HG02884 (cell line): ENCODE measurements at regions not wholly inside any gene's neighbourhood (a gene's known extent, or its start where the extent isn't known, plus 50 kb on each side); places are given as distances from the start of the nearest gene placed in this dataset.

Source experiments
- ATAC-seq: cut with Tn5 transposase; IDR thresholded peaks from one replicate; pipeline ENCODE4 v1.9.1; 2021; ENCODE audit warnings: mild to moderate bottlenecking, moderate library complexity; ENCODE audit not compliant: unreplicated experiment

DNA sequence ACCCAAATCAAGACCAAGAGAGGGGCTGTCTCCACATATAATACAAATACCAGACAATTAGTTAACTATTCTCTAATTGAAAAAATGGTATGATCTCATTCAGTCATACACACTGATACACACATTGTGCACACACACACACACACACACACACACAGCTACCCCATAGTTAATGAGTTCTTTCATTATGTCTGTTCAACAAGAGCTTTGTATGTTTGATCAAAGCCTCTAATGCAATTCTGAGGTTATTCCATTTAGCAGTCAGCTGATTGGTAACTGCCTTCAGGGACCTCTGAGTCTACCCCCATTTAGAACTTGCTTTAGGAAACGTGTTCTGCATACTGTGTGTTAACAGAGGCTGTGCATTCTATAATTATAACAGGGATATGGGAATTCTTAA is 741.4 kb upstream of the LRRTM4 start:
- ATAC-seq, result no peak

DNA sequence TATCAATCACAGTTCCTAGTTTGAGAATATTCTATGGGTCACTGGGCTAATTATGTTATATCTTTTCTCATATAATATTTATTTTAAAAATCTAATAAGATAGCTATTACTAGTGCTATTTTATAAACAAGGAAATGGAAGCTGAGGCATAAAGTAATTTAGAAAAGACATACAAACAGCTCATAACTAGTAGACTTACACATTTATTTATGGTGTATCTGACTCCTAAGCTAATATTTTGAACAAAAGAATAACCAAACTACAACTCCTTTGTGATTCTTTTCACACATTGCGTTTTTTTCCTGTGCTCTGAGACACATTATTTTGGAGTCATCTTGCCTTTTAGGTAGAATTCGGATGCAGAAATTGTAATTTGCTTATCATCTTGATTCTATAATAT is 742.0 kb upstream of the LRRTM4 start:
- ATAC-seq, result no peak

DNA sequence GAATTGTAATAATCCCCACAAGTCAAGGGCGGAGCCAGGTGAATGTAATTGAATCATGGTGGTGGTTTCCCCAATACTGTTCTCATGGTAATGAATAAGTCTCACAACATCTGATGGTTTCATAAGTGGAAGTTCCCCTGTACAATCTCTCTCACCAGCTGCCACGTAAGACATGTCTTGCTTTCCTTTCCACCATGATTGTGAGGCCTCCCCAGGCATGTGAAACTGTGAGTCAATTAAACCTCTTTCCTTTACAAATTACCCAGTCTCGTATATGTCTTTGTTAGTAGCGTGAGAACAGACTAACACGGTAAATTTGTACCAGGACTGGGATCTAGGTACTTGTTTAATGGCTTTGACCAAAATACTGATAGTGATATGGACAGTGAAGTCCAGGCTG is 744.3 kb upstream of the REG3G start:
- no peak for ATAC-seq

DNA sequence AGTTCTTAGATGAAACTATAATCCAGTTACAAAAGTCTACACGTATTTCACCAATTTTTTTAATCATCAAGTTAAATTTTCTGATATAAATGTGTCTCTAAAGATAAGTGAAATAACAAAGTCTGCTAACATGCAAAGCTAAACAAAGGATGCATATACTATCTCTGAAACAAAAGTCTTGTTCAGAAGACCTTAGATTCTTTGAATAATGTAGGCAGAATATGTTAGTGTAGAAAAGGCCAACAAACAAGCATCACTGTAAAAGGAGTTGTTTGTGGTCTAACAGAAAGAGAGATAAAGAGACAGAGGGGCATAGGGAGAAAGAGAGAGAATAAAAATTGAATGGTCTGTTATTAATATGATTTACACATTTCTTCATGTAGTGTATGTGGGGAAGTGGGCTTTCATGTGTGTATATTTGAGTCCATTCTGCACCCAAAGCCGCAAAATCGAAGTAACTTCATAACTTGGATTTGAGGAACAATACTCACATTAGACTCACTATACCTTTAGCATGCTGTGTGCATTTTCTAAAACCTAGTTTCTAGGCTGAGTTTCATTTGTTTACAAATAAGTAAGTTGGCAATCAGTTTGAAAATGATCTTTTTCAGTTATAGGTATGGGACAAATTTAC is 734.8 kb upstream of the REG3G start:
- ATAC-seq, result no peak

DNA sequence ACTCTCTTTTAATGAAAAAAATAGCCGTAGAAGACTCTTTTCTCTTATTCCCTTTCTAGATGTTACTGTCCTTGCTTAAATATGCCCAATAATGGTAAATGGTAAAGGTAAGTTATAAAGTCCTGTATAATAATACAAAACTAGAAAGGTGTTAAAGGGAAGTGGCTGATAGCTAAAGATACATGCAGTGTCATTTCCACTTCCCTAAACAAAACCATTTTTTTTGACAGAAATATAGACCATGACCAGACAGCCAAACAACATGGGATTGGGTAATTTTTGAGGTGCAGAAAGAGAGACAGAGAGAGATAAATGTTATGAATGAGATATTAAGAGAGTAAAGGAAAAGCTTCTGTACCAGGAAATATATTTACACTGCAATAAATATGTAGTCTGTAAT is 731.7 kb upstream of the REG3G start:
- ATAC-seq, result no peak

DNA sequence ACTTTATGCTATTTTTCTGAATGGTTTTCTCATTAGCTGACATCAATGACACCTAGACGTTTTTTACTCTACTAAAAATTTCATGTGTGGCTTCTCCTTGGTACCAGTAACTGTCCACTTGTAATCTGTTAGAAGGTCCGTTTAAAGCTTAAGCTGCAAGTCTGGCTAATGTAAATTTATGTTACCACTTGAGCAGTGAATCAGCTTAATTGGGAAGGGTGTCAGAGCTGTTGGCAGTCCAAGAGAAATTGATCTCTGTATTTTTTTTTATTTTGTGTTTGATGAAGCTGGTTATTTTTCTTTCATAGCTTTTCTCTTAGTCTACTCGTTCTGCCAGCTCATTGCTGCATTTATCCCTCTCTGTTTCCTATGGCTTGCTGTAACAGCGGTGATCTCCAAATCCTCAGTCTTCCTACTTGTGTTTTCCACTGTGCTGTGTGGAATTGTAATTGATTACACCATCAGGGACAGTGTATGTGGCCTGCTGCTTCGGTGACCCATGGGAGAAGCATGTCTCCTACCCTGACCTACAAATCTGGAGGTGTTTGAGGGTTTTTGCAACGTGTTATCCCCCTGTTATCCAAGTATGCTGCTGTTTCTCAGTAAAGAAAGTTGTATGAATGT is 724.2 kb upstream of the REG3G start:
- no peak for ATAC-seq

DNA sequence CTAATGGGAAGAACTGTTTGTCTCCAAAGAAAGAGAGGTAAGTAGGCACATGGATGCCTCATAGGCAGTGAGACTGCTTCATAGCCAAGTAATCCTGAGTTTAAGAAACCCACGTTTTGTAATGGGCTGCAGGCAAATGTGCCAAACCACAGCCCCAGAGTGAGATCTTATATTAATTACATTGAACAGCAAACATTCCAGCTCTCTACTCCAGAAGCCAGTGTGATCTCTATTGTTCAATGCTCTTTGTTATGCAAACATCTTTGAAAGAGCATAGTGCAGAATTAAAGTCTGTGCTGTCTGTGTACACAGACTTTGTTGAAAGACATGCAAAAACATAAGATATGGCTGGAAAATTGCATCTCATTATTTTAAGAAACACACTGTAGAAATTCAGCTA is 720.8 kb upstream of the REG3G start:
- ATAC-seq, result no peak

DNA sequence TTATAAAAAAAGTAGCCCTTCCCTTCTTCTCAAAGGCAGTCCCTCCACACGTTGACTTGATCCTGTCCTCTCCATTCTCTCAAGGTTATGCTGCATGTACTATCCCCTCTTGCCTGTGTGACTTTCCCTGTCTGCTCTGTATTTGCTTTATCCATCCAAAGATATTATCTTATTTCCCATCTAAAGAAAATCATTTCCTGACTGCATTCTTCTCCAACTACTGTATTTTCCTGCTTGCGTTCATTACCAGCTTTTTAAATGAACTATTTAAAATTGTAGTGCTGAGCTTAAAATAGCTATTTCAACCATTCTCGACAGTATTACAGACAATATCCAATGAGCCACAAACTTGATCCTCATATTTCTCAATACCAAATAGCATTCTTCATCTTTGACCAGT is 716.0 kb upstream of the REG3G start:
- ATAC-seq, result no peak

DNA sequence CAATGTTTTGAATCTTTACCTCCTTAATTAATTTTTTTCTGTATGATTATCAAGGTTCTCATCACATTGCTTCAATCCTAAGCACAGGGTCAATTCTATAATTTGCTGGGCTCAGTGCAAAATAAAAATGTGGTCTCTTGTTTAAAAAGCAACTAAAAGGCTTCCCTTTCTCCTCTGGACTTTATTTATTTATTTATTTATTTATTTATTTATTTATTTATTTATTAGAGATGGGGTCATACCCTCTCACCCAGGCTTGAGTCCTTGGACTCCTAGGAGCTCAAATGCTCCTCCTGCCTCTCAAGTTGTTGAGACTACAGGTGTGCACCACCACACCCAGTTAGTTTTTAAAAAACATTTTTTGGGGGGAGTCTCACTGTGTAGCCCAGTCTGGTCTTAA is 710.1 kb upstream of the REG3G start:
- no peak for ATAC-seq

DNA sequence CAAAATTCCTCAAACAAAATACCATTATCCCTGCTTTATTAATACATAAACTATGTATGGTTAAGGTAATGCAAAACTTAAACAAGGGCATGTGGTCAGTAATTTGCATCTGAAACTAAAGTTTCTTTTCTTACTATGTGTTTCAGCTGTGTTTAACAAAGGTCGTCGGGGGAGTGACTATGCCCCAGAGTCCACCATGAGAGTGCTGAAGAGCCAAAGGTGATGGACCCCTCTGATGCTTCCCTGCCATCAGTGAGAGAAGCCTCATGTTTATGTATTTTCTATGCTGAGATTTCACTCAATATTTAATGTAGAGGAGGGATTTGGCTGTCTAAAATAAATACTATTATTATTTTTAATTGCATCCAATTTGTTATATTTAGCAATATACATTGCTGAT is 707.2 kb upstream of the REG3G start:
- ATAC-seq, result no peak

DNA sequence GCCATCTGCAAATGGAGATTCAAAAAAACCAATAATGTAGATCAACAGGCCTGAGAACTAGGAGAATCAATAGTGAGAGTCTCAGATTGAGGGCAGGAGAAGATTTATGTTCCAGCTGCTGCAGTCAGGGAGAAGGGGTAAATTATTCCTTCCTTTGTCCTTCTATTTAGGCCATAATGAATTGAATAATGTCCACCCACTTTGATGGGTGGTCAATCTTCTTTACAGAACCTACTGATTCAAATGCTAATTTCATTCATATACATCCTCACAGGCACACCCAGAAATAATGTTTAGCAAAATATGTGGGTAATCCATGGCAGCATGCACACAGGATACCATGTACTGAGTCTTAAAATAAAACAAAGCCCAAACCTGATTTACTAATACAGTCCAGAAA is 695.3 kb upstream of the REG3G start:
- ATAC-seq, result no peak

DNA sequence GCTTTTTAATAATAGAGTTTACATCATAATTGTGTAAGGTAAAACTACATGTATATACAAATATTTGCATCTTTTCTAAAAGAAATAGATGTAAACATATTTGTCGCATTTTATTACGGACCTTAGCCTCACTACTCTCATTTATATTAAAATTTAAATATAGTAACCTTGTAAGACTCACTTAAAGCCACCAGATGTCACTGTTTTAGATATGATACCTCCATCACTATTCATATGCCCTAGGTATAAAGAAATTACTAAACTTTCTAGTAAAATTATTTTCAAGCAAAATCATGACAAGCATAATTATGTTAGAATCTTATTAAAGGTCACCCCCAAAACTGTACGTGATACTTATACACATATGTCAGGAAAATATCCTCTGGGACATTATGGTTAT is 674.3 kb upstream of the REG3G start:
- no peak for ATAC-seq

DNA sequence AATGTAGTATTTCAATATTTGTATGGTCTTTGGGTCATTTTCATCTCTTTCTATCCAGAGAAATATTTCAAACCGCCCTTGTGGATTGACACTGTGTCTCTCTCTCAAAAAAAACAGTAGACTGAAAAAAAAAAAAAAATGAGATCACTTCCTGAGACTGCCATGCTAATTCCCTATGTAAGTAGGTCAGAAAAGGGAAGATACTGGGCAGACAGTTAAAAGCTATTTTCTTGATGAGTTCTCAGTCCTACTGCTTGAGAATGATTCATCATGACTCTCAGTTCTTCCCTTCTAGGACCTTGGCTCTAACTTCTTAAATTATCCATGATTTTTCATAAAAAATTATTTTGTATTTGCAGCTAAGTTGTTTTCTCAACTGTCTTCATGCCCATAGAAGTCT is 672.3 kb upstream of the REG3G start:
- ATAC-seq, result no peak

DNA sequence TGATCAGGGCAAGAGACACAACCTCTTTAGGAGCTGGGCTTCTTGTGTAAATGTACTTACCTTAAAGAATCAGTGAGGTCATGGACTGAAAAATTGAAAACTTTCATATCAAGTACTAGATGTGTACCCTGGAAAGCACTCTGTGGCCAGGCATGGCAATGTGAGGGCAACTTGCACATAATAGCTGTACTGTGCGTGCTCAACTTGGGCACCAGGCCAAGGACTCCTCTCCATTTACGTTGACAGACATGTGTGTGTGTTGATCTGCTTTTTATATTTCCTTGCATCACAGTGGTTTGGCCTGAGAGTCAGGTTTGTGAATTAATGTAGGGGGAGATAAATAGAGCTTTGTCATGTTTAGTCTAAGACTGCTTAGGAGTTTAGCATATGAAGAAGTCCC is 669.5 kb upstream of the REG3G start:
- ATAC-seq, result no peak

DNA sequence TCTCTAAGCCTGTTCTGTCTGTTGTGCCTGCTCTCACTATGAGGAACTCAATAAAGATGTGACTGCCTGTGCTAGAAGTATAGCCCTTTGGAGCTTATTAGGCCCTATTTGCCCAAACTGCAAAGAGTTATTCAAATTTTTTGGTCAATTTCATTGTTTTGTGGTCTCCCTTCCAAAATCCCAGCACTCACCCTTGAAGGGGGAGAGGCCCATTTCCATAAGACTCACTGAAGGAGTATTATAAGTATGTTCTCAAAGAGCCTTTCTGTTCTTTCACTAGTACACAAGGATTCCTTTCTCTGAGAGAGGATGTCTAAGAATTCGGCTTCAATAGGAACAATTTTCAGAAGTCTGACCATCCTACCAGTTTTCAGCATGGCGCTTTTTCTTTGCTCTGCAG is 641.9 kb upstream of the REG3G start:
- no peak for ATAC-seq

DNA sequence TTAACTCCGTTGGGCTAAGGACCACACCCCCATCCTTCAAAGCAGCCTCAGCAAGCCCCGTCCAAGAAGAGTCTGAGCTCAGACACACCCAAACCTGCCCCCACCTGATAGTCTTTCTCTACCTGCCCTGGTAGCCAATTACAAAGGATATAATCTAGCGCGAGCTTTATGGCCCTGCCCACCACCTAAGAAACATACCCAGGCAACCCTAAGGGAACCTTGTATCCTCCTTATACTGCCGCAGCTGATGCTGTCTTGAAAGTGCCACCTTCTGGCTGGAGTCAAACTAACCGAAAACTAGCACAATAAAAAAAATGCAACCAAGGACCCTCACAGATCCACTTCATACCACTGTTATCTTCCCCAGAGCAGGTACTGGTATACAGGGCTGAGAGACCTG is 628.3 kb upstream of the REG3G start:
- no peak for ATAC-seq

DNA sequence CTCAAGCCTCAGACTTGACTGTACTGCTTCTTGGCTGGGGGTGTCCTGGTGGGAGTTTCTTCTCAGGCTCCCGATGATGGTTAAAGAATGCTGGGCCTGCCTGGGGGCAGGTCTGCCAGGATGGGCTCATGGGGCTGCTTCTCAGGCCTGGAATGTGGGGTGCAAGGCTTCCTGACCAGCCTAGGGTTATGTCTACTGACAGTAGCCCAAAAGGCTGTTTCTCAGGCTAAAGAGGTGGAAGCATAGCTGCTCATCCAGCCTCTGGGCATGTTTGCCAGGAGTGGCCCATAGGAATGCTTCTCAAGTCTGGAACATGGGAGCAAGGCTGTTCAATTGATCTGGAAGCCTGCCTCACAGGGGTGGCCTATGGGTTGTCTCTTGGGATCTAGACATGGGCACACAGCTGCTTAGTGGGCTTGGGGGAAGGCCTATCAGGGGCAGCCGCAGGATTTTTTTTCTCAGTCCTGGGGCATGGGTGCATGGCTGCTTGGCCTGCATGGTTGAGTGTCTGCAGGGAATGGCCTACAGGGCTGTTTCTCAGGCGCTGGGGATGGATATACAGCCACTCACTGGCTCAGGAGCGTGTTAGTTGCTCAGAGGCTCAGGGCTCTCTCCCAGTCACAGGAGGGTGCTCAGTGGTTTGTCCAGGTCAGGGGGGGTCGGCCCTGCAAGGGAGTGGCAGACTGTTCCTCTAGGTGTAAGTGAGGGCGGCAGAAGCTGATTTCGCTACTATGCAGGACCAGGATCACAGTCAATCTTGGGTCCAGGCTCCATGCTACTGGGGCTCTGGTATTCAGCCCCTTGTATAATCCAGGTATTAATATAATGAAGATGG is 617.3 kb upstream of the REG3G start:
- ATAC-seq, result no peak

DNA sequence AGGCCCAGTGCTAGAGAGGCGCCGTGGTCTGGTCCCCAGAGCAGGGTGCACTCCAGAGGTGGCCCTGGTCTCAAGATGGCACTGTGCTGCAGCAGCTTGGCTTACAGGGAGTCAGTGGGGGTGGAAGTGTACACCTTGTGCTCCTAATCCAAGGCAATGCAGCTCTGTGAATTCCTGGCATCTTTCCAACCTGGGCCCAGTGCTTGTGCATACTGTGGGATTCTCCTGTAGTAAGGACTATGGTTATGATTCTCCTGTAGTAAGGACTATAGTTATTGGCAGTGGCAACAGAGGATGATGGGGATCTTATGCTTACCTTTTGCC is 616.7 kb upstream of the REG3G start:
- ATAC-seq, result no peak

DNA sequence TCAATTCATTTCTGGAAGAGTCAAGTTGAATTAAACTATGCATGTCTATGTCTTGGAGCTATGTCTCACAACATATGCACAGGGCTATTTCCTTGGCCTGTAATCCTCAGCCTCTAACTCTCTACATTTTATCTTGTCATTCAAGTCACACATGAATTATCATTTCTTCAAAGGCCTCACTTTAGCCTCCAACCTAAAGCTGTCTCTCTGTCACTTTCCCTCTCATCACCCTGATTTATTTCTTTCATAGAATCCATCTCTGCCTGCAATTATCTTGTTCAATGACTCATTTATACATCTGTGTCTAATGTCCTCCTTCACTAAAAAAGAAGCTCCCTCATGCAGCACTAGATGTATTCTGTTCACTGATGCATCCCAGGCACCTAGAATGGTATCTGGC is 614.2 kb upstream of the REG3G start:
- no peak for ATAC-seq

DNA sequence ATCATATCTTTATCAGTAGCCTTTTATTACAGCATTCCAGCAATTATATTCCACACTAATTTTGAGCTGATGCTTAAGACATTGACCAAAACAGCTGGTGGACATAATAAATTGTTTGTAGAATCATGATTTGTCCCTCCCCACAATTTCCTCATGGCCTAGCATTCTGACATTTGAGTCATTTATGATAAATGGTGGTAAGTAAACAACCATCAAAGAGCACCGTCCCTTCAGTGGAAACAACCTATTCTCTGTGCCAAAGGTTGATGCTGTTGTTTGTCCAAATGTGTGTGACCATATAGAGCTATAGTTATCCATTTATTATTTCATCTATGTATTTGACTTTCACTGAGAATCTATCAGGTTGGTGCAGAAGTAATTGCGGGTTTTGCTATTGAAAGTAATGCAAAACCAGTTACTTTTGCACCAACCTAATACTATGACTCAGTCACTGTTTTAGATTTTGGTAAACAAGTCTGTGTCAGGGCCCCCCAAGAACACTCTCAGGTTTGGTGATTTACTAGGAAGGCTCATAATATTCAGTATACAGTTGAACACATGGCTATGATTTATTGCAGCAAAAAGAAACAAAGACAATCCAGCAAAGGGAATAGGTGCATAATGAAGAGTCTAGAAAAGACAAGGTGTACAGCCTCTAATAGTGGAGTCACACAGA is 608.7 kb upstream of the REG3G start:
- no peak for ATAC-seq

DNA sequence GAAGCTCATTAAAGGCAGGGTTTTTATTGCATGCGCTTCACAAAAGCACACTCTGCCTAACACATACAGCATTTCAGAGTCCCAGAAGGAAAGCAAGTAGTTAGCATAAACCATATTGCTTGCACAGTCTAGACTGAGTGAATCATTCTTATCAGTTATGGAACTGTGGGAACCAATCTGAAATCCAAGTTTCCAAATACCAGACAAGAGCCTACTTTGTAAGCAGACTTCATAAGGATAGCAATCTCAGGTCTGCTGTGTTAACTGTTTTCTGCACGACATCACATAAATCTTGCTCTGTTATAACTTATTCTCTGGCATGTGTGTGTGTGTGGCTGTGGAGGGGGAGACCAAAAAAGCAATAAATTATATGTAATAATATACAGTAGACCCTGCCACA is 608.1 kb upstream of the REG3G start:
- ATAC-seq, result no peak

DNA sequence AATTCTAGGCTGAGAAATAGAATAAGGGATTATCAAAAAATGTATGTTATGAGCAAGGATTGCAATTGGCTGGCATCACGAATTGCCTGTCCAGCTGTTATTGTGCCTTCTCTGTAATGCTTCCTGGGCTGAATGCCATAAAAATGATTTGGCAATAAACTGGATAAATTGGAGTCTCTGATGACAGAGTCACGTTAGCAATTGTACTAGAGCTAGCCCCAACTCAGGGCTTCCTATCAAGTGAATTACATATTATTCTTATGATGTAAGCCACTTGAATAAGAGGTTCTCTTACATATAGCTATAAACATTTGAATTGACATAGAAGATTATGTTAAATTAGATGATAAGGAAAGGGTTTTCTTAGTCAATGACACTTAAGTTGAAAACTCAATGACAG is 607.5 kb upstream of the REG3G start:
- no peak for ATAC-seq
